T47D (cell line): ENCODE measurements at regions not wholly inside any gene's neighbourhood (a gene's known extent, or its start where the extent isn't known, plus 50 kb on each side); places are given as distances from the start of the nearest gene placed in this dataset.

ENCODE experiments used
- DNase-seq, 2 experiments: peaks; one replicate each; pipeline versions ENCODE4 v3.0.0 to v3.0.0-alpha.2; 2011 to 2012; ENCODE audit warnings: low read depth in 1 of 2, low spot score in 1 of 2
- JUND ChIP-seq: IDR thresholded peaks from 2 replicates; pipeline ENCODE4 v1.6.1; 2012; ENCODE audit warnings: low read depth
- in situ Hi-C: cut with HindIII; loops from 2 replicates; pipeline ENCODE4 v1.10.0; 2016; ENCODE audit warnings: low sequenced_read_pairs, low pct_unique_long_range_greater_than_20kb

GRCh38 chr14:95011445-95012006 is 145.8 kb downstream of the DICER1 start:
- in situ Hi-C loops, result no loop called here
- TF ChIP-seq JUND, result no peak

GRCh38 chr14:95008445-95009217 is 148.7 kb downstream of the DICER1 start:
- in situ Hi-C loops, result no loop called here

More at GRCh38 chr14:95011445-95012006, 145.8 kb downstream of the DICER1 start:
- DNase-seq, result no peak

GRCh38 chr14:95007921-95008320 is 149.4 kb downstream of the DICER1 start:
- DNase-seq, result no peak
- no peak for TF ChIP-seq JUND
- in situ Hi-C loops, result no loop called here

More at GRCh38 chr14:95008445-95009217, 148.7 kb downstream of the DICER1 start:
- DNase-seq, result no peak
- TF ChIP-seq JUND, result no peak

- no peak for TF ChIP-seq JUND
- no peak for DNase-seq
- in situ Hi-C loops, result no loop called here
Observed at GRCh38 chr14:95006479-95006878, 150.8 kb downstream of the DICER1 start.

- no peak for DNase-seq
- TF ChIP-seq JUND, result no peak
- in situ Hi-C loops, result no loop called here
Observed at GRCh38 chr14:95006051-95006450, 151.3 kb downstream of the DICER1 start.

- TF ChIP-seq JUND, result no peak
- DNase-seq, result no peak
- in situ Hi-C loops, result no loop called here
Observed at GRCh38 chr14:95003099-95003960, 154.0 kb downstream of the DICER1 start.

GRCh38 chr14:94998685-94999084 is 158.6 kb downstream of the DICER1 start:
- TF ChIP-seq JUND, result no peak
- DNase-seq, result no peak
- in situ Hi-C loops, result no loop called here

- no peak for TF ChIP-seq JUND
- no peak for DNase-seq
- in situ Hi-C loops, result no loop called here
Observed at GRCh38 chr14:94998110-94998509, 159.2 kb downstream of the DICER1 start.

- in situ Hi-C loops, result no loop called here
- DNase-seq, result no peak
- no peak for TF ChIP-seq JUND
Observed at GRCh38 chr14:94995551-94995950, 161.8 kb downstream of the DICER1 start.

GRCh38 chr14:94994245-94994644 is 163.1 kb downstream of the DICER1 start:
- in situ Hi-C loops, result no loop called here
- DNase-seq, result no peak

GRCh38 chr14:94992046-94992445 is 165.3 kb downstream of the DICER1 start:
- no peak for TF ChIP-seq JUND
- in situ Hi-C loops, result no loop called here
- peak in 1 of 2 experiments; percentile 11 for DNase-seq

More at GRCh38 chr14:94994245-94994644, 163.1 kb downstream of the DICER1 start:
- no peak for TF ChIP-seq JUND

GRCh38 chr14:94989946-94990345 is 167.4 kb downstream of the DICER1 start:
- in situ Hi-C loops, result no loop called here
- TF ChIP-seq JUND, result no peak
- no peak for DNase-seq

- DNase-seq, result no peak
- in situ Hi-C loops, result no loop called here
- TF ChIP-seq JUND, result no peak
Observed at GRCh38 chr14:94989417-94989816, 167.9 kb downstream of the DICER1 start.
